ENCODE measurements at regions not wholly inside any gene's neighbourhood (a gene's known extent, or its start where the extent isn't known, plus 50 kb on each side); places are given as distances from the start of the nearest gene placed in this dataset.

DNA sequence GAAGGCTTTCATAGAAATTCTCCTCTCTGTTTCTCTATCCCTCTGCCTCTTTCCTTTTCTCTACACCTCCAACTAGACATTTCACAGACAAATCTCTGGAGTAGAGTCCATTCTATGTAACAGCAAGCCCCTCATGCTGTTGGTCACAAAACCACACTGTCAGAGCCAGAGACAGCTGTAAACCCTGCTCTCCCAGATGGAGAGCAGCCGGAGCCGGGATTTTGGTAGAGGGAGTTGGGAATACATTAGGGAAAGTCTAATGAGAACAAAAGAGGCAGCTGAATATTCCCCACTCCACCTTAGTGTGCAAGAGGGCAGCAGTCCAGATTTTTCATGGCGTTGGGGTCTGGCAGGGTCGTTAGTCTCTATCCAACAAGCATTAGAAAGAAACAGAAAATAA lies 68.3 kb upstream of the EDN1 start:
- Histone ChIP-seq H3K4me3 (ENCODE audit: low read depth, low read length) (no peak overlapping the region), H3K36me3 (ENCODE audit: control insufficient read depth, insufficient read depth, low read length) (no peaks in the 10 kb centered on the region), H3K27me3 (ENCODE audit: control insufficient read depth, insufficient read depth, low read length) (no peaks in the 10 kb centered on the region)
- CTCF ChIA-PET: no interaction called here
- POLR2A ChIA-PET: no interaction called here
- no peak for DNase-seq (ENCODE audit: low read depth)
- TF ChIP-seq, protein P1, sequence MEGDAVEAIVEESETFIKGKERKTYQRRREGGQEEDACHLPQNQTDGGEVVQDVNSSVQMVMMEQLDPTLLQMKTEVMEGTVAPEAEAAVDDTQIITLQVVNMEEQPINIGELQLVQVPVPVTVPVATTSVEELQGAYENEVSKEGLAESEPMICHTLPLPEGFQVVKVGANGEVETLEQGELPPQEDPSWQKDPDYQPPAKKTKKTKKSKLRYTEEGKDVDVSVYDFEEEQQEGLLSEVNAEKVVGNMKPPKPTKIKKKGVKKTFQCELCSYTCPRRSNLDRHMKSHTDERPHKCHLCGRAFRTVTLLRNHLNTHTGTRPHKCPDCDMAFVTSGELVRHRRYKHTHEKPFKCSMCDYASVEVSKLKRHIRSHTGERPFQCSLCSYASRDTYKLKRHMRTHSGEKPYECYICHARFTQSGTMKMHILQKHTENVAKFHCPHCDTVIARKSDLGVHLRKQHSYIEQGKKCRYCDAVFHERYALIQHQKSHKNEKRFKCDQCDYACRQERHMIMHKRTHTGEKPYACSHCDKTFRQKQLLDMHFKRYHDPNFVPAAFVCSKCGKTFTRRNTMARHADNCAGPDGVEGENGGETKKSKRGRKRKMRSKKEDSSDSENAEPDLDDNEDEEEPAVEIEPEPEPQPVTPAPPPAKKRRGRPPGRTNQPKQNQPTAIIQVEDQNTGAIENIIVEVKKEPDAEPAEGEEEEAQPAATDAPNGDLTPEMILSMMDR (IDR thresholded peaks at IDR 0.05; ENCODE audit: insufficient read depth, low read depth, low read length): no peak

DNA sequence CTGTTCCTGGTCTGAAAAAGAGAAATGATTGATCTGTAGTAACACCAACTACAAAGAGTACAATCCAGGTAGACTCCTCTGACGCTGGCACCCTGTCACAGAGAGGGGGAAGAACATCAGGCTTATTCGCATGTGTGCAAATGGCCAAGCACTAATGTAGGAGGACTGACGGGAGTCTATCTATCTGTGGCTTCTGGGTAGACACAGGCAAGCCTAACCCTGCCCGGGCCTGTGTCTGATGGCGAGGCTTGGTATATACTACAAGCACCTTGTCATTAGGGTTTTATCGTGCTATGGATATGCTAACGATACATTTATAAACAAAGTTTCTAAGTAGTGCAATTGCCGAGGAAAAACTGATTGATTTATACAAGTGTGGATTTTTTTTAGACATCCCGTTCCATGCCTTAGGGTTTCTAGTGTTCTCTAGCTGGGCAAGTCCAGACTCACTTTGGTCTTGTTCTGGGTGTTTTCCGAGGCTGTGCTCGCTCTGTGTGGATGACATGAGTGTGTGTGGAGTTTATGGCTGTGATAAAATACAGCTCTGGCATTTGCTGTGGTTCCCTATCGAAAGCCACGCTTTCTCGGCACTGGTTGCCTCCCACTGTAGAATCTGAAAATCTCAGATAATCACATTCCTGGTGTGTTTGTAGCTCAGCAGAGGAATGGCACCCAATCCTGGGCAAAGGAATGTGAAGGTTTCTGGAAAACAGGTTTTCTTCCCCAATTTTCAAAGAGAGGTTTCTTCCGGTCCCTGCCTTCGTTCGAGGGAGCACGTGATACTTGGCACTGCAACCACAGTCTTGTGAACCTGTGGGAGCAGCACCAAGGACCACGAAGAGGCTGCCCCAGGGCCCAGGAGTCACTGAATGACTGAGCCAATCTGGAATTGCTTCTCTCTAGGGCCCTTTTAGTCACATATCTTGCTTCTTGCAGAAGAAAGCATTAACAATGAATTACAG lies 67.5 kb upstream of the EDN1 start:
- POLR2A ChIA-PET: no interaction called here
- Histone ChIP-seq H3K4me3 (ENCODE audit: low read depth, low read length) (no peak overlapping the region), H3K27me3 (ENCODE audit: control insufficient read depth, insufficient read depth, low read length) (no peaks in the 10 kb centered on the region), H3K36me3 (ENCODE audit: control insufficient read depth, insufficient read depth, low read length) (no peaks in the 10 kb centered on the region)
- DNase-seq (ENCODE audit: low read depth): no peak
- CTCF ChIA-PET: interaction anchor here (1.3 to 1.4 kb wide), 2 partner anchors 11 to 569 kb away, joined by 3 to 9 read pairs; no protein-coding TSS in a partner anchor
- TF ChIP-seq, protein P1 (IDR thresholded peaks at IDR 0.05; ENCODE audit: insufficient read depth, low read depth, low read length): no peak

DNA sequence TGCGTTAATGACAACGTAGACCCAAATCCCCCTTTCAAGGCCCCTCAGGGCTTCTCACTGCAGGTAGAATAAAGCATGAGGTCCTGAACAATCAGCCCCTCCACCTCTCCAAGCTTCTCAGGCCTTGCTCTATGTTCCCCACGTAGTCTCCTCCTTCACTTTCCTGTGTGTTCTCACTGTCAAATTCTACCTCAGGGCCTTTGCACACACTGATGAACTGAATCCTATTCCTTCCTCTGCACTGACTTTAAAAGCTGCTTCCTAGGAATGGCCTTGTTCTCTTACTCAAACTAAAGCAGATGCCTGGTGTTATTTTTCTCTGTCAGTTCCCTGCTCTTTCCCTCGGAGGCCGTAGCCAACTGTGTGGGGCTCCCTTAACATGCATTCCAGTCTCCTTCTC lies 66.8 kb upstream of the EDN1 start:
- CTCF ChIA-PET: interaction anchor here (1.3 to 1.4 kb wide), 2 partner anchors 10 to 569 kb away, joined by 3 to 9 read pairs; no protein-coding TSS in a partner anchor
- POLR2A ChIA-PET: no interaction called here
- Histone ChIP-seq H3K27me3 (ENCODE audit: control insufficient read depth, insufficient read depth, low read length) (no peaks in the 10 kb centered on the region), H3K4me3 (ENCODE audit: low read depth, low read length) (no peak overlapping the region), H3K36me3 (ENCODE audit: control insufficient read depth, insufficient read depth, low read length) (no peaks in the 10 kb centered on the region)
- TF ChIP-seq, protein P1 (IDR thresholded peaks at IDR 0.05; ENCODE audit: insufficient read depth, low read depth, low read length): no peak
- no peak for DNase-seq (ENCODE audit: low read depth)

DNA sequence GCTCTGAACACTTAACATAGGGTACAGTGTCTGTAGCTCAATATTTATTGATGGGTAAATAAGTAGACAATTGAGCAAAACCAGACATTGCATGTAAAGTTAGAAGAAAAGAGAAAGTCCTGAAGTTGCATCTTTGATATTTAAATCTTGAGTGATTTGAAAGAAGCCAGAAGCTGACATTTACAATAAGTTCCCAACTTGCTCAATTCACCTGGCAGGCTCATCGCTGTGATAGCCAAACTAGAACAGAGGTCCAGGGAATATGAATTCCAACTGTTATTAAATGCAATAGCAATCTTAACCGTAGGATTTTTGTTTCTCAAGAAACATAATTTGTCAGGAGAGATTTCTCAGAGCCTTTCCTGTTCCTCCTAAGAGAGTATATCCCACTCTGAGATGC lies 65.9 kb upstream of the EDN1 start:
- H3K36me3 ChIP-seq (ENCODE audit: control insufficient read depth, insufficient read depth, low read length): no peaks in the 10 kb centered on the region
- no peak overlapping the region for H3K4me3 ChIP-seq (ENCODE audit: low read depth, low read length)
- H3K27me3 ChIP-seq (ENCODE audit: control insufficient read depth, insufficient read depth, low read length): no peaks in the 10 kb centered on the region
- TF ChIP-seq, protein P1 (IDR thresholded peaks at IDR 0.05; ENCODE audit: insufficient read depth, low read depth, low read length): no peak
- ChIA-PET POLR2A (no interaction called here), CTCF (interaction anchor here (1.4 kb wide), 1 partner anchor 9 kb away, joined by 9 read pairs; no protein-coding TSS in a partner anchor)
- DNase-seq (ENCODE audit: low read depth): no peak

DNA sequence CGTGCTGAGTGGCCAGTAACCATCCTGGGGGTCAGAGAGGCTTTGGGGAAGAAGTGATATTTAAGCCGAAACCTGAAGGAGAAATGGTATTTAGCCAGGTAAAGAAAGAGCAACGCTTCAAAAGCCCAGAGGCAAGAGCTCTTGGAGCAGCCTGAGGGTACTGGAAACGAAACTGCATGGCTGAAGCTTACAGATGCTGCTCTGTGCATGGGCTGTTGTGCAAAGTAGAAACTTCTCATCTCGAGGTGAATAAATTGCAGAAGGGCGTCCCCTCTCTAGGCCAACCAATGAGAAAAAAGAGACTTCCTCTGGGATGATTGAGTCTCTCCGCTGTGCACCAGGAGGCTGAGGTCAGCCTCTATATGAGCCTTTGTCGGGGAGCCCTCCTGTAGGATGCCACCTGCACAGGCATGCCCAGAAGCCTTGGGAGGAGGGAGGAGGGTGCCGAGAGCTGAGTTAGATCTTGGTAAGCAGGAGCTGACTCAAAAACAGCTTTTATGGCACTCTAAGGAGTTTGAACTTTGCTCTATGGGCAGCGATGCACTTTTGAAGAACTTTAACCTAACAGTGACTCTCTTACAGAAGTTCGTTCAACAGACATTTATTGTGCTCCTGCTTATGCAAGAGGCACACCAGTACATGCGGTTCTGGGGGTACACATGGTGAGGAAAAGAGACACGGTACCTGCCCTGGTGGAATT lies 61.6 kb upstream of the EDN1 start:
- H3K36me3 ChIP-seq (ENCODE audit: control insufficient read depth, insufficient read depth, low read length): no peaks in the 10 kb centered on the region
- TF ChIP-seq, protein P1 (IDR thresholded peaks at IDR 0.05; ENCODE audit: insufficient read depth, low read depth, low read length): no peak
- DNase-seq (ENCODE audit: low read depth): no peak
- no peak overlapping the region for H3K4me3 ChIP-seq (ENCODE audit: low read depth, low read length)
- POLR2A ChIA-PET: no interaction called here
- CTCF ChIA-PET: interaction anchor here (1.0 to 1.4 kb wide), 2 partner anchors 62 to 573 kb away, joined by 3 read pairs; partner anchors contain the start of gene EDN1
- no peaks in the 10 kb centered on the region for H3K27me3 ChIP-seq (ENCODE audit: control insufficient read depth, insufficient read depth, low read length)

All from BJ (cell line).